GM18870 (cell line): ENCODE measurements at regions not wholly inside any gene's neighbourhood (a gene's known extent, or its start where the extent isn't known, plus 50 kb on each side); places are given as distances from the start of the nearest gene placed in this dataset.
"Not testable (repeated sequence)": the region's sequence is repeated elsewhere in the genome, so short reads cannot be mapped to it uniquely, and the experiment has no call there.

ENCODE experiments used
- ATAC-seq: cut with Tn5 transposase; IDR thresholded peaks from one replicate; pipeline ENCODE4 v1.9.1; 2021; ENCODE audit warnings: moderate library complexity; ENCODE audit not compliant: unreplicated experiment

DNA sequence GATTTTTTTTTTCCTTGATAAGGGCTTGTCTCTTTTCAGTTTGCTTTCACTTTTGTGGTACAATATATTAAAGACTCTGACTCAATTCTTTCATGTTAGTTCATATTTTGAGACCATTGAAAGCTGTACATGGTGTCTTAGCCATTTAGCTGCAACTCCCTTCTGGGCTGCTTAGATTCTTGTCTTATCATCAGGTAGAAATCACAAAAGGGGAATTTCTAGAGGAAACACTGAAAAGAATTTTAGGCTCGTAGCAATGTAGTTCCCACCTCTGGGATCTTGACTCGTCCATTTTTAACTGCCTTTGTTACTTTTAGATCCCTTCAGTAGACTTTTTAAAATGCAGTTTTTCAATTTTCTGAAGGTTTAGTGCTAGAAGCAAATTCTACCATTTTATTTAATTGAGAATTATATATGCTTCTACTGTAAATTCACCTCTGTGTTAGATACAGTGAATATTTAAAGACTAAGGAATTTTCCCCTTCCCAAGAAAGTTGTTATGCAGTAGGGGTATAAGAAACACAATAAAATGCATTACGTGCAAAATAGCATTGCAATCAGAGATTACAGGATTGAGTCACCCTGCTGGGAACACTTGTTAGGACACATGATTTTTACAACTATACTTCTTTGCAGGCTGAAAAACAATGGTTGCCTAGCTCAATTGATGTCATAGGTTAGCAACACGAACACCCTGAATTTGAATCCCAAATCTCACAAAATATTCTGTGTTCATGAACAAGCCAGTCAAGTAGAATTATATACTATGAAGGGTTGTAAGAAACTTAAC lies 772.7 kb downstream of the PDCD6IP start:
- no peak for ATAC-seq

DNA sequence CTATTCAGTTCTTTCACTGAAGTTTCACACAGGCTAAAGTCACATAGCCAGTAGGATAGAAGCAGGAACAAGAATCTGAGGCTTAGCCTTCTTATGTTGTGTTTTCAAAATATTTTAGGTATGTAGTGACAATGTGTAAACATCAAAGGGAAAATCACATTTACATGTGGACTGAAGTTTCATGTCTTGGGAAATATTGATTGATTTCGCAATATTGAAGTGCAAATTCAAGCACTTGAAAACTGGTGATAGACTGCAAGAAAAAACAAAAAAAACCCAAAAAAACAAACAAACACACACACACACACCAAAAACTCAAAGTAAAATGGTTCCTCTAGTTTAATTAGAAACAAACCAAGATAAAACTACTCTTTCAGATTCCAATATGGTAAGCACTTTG lies 773.3 kb downstream of the PDCD6IP start:
- ATAC-seq: no peak

DNA sequence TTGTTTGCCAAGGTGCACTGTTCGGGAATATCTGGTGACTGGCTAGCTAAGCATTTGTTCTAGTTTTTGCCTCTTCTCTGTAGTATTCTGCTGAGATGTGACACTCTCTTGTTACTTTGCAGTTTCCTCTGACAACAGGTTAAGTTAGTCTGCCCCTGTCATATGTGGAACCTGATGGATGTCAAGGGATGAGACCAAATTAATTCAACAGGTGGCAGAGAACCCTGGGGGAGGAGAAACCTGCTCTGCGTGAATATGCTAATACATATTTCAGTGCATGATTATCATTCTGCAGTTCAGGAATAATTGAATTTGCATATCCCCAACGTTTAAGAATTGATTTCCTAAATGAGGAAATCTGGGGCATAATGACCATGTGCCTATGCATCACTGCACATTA lies 777.3 kb downstream of the PDCD6IP start:
- ATAC-seq: no peak

DNA sequence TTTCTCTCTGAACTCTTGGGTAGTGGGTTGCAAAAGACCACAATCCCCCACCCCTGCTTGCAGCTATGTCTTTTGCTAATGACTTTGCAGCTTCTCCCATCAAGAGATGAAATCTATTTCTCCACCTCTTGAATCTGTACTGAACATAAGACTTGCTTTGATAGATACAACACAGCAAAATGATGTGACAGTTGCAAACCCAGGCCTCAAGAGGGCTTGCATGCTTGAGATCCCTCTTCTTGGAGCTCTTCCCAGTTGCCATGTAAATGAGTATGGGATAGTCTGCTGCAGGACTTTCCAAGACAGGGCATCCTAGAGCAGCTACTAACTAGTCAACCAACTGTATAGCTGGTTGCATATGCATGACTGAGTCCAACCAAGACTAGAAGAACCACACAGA lies 783.6 kb downstream of the PDCD6IP start:
- no peak for ATAC-seq

DNA sequence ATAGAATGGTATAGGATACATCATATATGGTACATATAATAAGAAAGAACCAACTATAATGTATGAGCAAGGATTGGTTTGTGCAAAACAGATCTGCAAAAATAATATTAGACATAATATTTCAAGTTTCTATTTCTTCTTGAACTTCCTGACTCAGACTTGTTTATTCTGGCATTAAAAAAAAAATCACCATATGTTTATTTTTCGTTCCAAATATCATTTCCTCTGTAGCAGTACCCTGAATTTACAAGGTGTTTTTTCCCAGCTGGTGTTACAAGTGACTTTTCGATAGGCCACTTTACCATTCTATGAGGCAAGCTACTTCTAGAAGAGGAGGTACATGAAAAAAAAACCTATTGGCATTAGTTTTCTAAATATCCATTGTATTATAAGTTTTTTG lies 785.0 kb downstream of the PDCD6IP start:
- no peak for ATAC-seq

DNA sequence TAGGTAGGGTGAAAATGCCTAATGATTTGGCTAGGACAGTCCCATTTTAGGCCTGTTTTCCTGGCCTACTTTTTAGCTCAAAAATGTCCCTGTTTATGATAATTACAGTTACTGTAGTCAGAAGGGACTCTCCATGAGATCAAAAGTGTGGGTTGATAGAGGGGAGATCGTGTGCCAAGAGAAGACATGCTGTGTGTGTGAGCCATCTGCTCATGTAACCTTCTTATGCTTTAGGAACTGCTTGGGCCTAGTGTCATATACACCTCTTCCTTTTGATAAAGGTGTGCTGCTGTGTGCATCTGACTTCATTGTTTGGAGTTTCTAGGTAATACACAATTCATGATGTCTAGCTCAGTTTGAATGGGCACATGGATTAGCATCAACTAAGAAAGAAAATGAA lies 786.5 kb downstream of the PDCD6IP start:
- ATAC-seq: no peak

DNA sequence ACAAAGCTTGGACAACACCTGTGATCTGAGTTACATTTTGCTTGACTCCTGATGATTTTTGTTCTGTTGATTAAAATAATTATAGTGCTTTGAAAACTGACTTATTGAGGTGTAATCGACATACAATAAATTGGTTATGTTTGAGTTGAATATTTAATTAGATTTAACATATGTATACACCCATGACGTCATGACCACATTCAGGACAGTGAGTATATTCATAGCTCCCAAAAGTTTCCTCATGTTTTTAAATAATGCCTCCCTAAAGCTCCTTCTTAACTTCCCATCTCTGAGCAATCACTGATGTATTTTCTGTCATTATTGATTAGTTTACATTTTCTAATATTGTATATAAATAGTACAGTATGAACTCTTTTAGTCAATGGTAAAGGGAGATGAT lies 801.2 kb downstream of the PDCD6IP start:
- ATAC-seq: no peak

DNA sequence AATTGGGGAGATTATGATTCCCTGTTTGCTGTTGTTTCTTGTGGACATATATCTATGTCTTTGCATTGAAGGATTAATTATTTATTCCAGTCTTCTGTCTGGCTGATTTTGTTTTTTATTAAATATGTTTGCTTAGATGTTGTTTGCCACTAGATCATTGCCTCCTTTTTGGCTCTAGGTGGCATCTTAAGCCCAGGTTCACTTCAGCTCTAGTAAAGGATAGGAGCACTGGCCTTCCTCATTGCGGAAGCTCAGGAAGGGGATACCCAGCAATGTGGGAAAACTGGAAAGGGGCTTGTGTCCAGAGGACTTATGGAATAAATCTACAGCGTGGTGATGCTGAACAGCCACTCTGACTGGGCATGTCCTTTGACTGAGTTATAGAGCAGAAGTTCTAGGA lies 821.6 kb downstream of the PDCD6IP start:
- no peak for ATAC-seq

DNA sequence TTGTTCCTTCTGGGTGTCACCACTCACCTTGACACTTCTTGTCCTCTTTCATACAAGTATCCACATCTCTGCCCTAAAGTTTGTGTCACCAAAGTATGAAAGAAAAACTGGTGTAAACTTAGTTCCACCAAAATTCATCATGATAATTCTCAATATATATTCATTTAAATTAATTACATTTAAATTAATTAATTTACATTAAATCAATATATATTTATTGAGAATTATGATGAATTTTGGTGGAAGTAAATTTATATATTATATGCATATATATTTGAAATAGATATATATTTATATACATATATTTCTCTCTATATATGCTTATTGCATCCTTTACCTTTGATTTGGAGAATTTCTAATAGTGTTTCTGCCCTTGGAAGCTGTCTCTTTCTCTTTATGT lies 828.3 kb downstream of the PDCD6IP start:
- ATAC-seq: no peak

DNA sequence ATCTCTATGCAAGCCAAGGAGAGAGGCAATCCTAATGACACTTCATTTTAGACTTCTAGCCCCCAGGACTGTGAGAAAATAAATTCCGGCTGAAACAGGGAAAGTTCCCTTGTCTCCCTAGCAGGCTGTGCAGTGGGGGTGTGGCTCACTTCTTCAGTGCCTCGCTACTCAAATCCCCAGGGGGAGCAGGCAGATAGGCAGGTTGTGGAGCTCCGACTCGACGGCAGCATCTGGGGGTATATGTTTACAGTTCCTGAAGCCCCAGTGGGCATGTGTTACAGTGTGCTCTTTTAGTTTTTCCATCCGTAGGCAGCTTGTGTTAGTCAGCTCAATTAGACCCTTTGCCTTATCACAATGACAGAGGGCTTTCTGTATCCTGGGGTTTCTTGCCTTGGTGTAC lies 836.5 kb downstream of the PDCD6IP start:
- no peak for ATAC-seq

DNA sequence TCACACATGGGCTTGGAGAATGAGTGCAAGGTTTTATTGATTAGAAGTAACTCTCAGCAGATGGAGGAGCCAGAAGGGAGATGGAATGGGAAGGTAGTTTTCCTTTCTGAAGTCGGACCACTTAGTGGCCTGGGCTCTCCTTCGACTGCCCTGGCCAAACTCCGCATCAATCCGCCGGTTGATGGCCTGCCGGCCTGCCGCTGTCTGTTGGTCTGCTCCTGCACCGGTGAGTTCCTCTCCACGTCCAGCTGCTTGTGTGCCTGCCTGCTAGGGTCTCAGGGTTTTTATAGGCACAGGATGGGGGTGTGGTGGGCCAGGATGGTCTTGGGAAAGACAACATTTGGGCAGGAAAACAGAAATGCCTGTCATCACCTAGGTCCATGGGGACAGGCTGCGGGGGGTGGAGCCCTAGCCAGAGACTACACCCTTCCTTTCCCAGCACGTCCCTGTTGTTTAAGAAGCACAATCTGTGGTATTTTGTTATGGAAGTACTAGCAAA lies 837.0 kb downstream of the PDCD6IP start:
- no peak for ATAC-seq

DNA sequence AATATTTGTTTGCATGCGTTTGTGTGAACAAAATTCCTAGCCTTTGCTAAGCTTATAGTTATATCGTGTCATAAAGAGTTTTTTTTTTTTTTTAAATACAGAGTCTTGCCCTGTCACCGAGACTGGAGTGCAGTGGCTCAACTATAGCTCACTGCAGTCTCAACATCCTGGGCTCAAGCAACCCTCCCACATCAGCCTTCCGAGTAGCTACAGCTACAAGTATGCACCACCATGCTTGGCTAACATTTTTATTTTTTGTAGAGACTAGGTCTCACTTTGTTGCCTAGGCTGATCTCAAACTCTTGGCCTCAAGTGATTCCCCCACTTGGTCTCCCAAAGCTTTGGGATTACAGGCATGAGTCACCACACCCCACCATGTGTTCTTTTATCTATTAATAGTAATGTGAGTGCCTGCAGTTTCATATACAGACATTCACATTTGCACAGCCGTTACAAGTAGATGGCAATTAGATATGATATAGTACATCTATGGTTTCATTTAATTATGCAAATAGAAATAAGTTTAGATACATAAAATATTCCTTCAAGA lies 848.6 kb downstream of the PDCD6IP start:
- no peak for ATAC-seq

DNA sequence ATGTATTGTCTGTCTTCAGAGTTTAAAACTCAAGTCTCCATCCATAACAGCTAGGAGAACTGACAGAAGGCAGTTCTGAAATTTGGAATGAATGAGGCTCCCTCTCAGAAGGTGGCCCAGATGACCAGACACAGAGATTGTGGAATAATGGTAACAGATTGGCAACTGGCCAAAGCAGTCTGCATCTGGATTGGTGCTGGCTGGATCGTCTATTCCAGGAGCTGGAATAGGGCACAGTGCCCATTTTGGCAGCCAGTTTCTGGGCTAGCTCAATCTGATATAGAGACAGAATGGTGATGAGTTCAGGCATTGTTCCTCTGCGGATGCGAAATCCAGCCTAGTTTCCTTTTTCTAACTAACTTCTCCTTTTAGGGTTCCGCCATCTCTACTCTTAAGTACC lies 851.7 kb downstream of the PDCD6IP start:
- ATAC-seq: no peak

DNA sequence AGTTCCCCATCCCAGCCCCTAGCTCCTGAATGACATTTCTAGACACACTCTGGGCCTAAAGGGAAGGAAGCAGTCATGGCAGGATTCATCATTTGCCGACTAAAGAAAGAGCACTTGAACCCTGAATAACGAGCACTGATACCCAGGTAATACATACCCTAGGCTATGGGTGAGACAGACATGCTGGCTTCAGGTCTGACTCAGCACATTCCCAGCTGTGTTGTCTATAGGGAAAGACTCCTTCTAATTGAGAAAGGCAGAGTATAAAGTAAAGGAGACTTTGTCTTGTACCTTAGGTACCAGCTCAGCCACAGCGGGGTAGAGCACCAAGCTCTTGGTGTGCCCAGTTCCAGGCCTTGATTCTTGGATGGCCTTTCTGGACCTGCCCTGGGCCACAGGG lies 870.5 kb downstream of the PDCD6IP start:
- no peak for ATAC-seq

DNA sequence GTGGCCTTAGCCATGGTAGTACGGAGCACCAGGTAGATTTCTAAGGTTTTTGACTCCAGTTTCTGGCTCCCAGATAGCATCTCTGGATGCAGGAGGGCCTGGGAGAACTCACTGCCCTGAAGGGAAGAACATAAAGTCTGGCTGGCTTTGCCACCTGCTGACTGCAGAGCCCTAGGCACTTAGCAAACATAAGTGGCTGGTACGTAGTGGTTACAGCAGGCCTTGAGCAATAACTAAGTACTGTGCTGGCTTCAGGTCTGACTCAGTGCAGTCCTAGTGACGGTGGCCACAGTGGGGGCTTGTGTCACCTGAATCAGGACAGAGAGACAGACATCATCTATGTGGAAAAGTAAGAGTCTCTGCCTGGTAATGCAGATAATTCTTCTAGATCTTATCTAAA lies 871.1 kb downstream of the PDCD6IP start:
- no peak for ATAC-seq

DNA sequence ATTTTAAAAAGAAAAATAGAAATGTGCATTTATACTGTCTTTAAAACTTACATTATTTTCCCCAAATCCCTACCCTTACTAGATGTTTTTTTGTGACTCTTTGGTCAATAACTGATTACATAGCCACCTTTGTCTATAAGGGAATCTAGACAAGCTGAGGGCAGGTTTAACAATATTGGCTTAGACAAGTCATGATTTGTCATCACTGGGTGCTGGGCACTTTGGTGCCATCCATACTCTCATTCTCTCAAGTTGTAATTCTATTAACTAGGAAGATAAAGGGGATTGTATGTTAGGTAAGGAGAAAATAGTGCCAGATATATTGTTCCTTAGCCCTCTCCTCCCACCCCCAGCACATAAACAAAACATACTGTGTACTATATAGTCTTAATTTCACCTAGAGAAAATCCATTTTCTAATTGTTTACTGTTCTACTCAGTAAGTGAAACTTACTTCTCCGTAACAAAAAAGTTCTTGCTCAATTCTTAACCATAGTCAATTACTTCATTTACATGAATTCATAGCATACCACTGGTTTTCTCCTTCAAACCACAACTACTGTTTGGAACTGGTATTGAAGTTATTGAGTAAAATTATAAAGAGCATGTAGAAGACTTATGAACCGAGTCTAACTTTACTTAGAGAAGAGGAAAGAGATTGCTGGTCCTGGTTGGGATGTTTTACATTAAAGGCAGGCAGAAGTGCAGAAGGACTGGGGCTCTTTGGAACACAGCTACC lies 877.1 kb downstream of the PDCD6IP start:
- ATAC-seq: no peak

DNA sequence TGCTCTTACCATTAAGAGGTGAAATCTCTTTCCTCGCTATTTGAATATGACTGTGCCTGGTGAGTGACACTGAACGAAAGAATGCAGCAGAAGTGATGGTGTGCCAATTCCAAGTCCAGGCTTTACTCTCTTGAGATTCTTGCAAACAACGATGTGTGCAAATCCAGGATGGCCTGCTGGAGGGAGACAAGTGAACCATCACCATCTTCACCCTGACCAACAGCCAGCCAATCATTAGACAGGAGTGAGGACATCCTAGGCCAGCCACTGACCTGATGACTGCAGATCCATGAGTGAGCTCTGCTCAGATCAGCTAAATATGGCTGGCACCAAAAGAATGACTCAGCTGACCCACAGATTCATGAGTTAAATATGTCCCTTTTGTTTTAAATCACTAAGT lies 878.0 kb downstream of the PDCD6IP start:
- ATAC-seq: no peak

DNA sequence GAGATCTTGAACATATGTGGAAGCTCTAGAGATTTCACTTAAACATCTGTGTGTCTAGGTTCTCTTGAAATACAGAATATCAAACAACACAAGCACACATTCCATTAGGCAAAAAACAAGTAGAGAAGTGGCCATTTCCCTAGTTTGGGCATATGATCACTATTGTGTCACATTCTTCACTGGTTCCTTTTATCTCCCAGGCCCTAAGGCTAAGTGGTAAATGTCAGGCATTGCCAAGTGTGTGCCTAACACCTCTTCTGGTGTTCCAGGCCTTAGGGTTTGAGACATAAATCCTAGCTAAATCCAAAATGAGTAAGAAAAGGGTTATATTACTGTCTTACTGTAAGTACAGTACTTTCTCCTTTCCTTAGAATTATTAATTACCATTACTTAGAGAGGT lies 880.1 kb downstream of the PDCD6IP start:
- ATAC-seq: no peak

DNA sequence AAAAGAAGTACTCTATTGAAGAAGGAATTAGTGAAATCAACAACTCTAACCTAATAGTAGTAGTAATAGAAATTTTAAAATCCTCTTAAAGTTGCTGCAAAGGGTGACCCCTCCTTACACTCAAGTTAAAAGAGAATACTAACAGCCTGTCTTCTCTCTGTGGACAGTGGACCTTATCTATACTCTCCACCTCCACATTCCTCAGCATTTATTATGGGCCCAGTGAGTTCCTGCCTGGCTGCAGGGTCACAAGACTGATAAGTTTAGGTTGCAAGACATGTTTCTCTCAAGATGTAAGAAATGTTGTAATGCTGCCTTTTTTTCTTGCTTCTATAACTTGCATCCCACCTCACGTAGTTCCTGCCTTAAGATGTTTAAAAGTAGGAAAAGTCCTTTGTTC lies 880.6 kb downstream of the PDCD6IP start:
- ATAC-seq: not testable (repeated sequence)

DNA sequence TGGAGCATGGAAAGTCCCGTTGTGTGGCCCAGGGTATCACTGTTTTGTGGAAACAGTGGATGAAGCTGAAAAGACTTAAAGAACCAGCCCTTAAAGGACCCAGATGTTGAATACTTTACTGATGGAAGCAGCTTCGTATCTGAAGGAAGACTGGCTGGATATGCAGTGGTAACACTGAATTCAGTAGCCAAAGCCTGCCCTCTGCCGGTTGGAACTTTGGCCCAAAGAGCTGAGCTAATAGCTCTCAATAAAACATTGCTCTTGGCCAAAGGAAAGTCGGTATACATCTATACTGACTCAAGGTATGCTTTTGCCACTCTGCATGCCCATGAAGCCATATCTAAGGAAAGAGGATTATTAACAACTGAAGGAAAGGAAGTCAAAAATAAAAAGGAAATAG lies 885.4 kb downstream of the PDCD6IP start:
- peak; percentile 60 for ATAC-seq

DNA sequence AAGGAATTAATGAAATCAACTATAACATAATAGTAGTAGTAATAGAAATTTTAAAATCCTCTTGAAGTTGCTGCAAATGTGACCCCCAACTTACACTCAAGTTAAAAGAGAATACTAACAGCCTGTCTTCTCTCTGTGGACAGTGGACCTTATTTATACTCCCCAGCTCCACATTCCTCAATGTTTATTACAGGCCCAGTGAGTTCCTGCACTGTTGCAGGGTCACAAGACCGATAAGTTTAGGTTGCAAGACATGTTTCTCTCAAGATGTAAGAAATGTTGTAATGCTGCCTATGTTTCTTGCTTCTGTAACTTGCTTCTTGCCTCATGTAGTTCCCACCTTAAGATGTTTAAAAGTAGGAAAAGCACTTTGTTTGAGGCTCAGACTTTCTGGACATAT lies 888.1 kb downstream of the PDCD6IP start:
- no peak for ATAC-seq

DNA sequence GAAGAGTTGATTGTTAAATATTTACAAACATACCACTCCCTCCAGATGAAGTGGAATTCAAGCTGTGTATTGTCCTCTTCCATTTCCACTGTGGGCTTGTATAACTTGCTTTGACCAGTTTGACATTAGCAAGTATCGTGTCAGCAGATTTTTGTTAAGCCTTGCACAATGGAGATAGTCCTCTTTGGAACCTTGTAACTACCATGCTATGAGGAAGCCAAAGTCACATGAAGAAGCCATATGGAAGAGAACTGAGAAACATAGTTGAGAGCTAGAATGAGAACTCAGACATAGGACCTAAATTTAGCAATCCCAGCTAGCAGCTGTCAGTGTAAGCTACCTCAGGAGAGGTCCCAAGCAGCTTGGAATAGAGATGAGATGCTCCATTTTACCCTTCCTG lies 889.2 kb downstream of the PDCD6IP start:
- no peak for ATAC-seq
